HG03520 (cell line): ENCODE measurements at regions not wholly inside any gene's neighbourhood (a gene's known extent, or its start where the extent isn't known, plus 50 kb on each side); places are given as distances from the start of the nearest gene placed in this dataset.

Source experiments
- ATAC-seq: cut with Tn5 transposase; IDR thresholded peaks from one replicate; pipeline ENCODE4 v1.9.1; 2021; ENCODE audit warnings: mild to moderate bottlenecking, moderate library complexity; ENCODE audit not compliant: unreplicated experiment

DNA sequence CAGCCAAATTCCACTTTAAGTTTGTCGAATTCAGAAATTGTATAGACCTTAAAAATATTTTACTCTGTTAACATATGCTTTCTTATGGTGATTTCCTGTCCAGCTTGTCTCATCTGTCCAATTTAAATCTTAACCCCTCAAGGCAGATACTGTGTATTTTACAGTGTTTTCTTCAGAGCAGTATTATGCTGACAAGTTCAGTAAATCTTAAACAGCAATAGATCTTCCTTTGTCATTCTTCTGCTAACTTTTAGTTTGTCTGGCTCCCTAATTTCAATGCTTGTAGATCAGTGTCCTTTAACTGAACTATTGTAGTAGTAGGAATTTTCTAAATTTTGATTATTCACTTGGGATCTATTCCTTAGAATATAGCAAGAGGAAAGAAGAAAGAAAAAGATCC lies 52.8 kb upstream of the MEIS1 start:
- ATAC-seq: no peak

DNA sequence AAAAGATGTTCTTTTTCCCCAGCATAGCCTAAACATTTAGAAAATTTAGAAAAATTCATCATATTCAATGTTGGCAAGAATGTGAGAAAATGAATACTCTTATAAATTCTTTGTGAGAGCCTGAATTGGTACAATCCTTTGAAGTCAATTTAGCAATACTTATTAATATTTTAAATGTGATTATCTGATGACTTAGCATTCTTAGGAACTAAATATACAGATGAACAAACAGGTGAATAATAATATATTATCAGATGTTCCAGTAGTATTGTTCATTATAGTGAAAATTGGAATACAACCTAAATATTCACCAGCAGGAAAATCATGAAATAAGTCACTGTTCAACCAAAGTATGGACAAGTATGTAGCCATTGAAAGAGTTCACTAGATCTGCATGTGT lies 55.5 kb upstream of the MEIS1 start:
- no peak for ATAC-seq

DNA sequence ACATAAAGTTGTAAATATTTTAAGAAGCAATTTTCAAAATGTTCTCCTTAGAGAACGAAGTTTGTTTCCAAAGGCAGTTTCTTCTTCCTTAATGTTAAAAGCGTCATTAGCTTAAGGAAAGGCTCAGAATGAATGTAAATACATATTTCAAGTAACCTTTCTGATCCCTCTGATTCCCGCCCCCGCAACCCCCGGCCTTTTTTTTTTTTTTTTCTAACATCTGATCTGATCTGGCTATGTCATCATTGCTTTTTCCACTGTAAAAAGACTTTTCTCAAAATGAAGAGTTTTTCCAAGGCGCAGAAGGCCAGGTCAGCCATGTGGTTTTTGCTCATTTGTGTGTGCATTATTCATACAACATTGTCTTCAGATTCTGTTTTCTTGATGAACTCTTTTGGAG lies 57.1 kb upstream of the MEIS1 start:
- no peak for ATAC-seq

GRCh38 chr2:66370824-66371223 lies 64.1 kb upstream of the MEIS1 start:
- no peak for ATAC-seq

DNA sequence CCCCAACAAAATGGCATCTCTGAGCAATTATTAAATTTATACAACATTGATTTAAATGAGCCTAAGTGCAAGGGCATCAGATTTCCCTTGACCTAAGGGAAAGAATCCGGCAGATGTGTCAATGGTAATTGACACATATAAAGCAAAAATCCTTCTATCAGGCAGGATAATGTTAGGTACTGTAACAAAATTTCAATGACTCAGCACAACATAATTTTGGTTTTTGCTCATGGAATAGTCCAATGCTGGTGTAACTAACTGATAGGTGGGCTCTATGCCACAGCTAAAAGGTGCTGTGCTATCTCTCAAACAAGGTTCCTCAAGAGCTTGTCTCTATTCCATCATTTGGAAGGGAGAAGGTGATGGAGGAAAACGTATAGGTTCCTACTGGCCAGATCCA lies 68.3 kb upstream of the MEIS1 start:
- no peak for ATAC-seq

GRCh38 chr2:66364495-66365333 lies 70.2 kb upstream of the MEIS1 start:
- no peak for ATAC-seq

DNA sequence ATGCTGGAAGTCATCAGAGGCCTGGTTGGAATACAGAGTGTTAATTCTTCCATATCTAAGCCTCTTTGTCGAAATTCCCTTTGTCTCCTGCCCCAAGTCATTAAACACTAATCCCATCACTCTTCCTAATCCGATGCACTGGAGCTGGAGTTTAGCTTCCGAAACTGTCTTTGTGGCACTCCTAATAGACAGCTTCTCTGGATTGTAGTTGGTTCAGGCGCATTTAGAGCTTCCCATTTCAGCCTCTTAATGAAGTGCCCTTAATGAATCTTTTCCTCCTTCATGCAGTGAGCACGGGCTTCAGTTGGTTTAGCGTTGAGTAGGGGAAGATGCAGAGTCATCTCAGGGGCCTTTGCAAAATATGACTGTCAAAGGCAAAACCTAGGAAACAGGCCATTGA lies 72.2 kb upstream of the MEIS1 start:
- ATAC-seq: no peak

GRCh38 chr2:66346231-66346664 lies 88.7 kb upstream of the MEIS1 start:
- ATAC-seq: no peak

DNA sequence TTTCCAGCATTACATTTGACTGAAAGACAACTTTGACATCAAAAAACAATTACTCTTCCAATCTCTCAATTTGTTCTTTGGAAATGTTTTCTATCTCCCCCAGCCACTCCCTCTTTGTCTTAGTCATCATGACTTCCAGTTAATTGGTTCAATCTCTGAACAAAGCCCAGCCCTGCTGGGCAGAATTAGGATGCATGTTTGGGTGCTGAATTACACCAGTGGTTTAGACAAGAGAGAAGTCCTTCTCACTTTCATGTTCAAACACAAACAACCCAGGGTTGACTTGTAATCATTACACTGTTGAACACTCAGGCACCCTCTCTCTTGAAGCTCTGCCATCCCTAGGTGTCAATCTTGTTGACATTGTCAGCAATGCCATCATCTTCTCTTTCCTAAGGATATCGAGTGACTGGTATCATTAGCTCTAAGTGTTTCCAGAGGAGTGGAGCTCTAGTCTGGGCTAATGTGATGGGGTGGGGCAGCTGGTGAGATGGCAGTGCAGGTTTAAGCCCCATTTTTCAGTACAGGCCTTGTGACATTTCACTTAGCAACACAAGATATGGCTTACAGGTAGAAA lies 90.8 kb upstream of the MEIS1 start:
- ATAC-seq: no peak

DNA sequence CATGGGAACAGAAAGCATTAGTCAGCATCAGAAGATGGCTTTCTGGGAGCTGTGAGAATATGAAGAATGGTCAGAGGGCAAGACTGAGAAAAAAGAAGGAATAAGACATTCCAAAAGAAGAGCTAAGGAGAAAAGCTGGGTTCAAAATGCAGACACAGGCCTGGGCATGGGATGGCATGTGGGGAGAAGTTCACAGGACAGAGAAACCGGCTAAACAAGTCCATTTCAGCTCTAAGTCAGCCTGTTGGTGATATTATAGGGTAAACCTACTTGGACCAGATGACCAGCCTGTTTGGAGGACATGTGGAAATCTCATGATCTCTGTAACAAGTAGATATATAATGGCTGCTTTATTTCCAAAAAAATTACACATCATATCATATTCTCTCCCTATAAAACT lies 91.7 kb upstream of the MEIS1 start:
- no peak for ATAC-seq

- no peak for ATAC-seq
Observed at GRCh38 chr2:66340521-66340920, 94.4 kb upstream of the MEIS1 start.

GRCh38 chr2:66334237-66335029 lies 100.5 kb upstream of the MEIS1 start:
- ATAC-seq: no peak

- no peak for ATAC-seq
Observed at GRCh38 chr2:66331176-66331575, 103.7 kb upstream of the MEIS1 start.

DNA sequence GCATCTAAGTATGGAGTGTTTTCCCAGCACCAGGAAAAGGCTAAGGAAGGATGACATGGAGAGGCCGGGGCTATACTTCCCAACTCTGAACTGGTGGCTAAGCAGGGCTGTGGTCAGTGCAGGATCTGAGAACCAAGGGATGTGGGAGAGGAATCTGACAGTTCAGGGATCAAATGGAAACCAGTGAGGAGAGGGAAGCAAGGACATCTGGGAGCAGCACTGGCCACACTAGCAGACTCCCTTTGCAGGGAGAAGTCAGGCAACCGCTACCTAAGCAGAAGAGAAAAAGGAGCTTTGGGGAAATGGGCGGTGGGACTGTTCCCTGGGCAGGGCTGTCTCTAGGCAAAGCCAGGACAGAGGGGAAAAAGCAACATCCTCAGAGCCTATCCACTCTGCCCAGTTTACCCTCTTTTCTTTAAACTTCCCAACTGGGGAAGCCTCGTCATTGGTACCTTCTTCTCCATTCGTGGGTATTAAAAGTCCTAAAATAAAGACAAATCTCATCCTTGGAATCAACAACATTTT lies 105.8 kb upstream of the MEIS1 start:
- no peak for ATAC-seq

- ATAC-seq: no peak
Observed at GRCh38 chr2:66327066-66327740, 107.7 kb upstream of the MEIS1 start.

DNA sequence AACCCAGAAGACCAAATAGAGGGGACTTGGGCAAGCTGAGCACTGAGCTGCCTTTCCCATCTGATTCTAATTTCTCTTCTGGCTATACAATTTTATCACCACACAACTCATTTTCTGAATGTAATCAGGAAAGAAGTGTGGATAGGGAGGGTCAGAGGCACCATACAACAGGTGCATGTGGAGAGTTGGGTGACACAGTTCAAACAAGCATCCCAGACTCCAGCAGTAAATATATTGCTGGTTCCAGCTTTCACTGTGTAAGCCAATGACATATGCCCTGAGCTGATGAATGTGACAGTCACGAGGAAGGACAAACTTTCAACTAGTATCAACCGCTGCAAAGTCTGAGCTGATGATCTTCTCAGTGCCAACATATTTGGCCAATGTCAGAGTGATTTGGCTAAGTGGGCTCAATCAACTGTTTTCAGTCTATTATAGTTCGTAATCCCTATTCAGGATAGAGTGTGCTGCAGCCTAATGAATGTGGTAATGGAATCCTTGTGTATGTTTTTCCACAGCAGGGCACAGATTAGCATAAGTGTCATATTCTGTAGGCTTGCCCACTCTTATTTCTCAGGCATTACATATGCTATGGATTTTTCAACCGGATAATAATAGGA lies 109.9 kb upstream of the MEIS1 start:
- ATAC-seq: no peak

- ATAC-seq: no peak
Observed at GRCh38 chr2:66324356-66324755, 110.6 kb upstream of the MEIS1 start.

GRCh38 chr2:66323406-66323805 lies 111.5 kb upstream of the MEIS1 start:
- ATAC-seq: no peak

DNA sequence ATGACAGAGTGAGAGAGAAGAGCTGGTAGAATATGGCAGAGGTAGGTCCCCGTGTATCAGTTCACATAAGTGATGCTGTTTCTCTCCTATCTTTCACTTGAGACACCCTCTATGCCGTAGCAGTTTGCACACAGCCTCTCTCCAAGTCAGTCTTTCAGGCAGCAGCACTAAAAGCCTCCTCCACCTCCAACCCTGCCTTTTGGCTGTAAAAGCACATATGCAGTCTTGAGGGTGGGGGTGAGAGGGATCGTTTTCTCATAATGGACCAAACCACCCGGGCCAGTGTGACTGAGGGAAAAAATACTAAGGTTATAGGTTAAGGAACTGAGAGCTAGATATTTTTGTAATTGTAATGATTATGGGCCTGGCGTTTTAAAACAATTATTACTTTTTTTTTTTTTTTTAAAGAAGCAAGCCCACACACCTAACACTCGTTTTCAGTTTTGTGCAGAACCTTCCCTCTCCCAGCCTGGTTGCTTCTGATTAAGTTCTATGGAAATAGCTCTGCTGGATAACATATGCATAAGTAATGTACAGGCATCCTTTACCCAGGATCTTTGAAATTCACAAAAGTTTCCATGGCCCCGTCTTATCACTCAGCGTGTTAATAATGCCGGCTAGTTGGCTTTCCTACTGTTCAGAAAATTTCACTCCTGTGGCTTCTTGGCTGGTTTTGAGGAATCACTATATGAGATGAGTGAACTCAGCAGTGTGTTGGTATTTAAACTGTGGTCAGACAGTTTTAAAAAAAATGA lies 112.2 kb upstream of the MEIS1 start:
- no peak for ATAC-seq

DNA sequence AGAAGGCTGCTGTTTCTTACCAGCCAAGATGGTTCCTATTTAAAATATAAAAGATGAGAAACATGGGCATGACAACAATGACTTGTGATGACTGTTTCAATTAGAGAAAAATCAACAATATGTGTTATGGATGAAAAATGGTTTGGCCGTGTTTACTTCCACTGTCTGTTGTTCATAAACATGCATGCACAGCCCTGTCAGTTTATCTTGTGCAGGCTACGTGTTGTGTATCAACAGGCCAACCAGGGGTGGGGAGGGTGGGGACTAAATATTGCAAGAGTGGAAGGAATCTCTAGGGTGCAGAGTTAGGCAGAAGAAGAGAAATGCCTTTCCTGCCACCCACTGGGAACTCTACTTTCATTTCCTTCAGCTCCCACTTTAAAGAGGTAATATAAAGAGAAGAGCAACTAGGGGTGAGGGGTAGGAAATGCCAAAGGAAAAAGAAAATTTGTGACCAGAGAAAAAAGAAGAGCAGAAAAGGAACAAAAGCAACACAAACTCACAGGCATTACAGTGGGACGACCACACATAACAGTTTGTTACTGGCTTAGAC lies 116.8 kb upstream of the MEIS1 start:
- no peak for ATAC-seq
